ENCODE measurements at regions not wholly inside any gene's neighbourhood (a gene's known extent, or its start where the extent isn't known, plus 50 kb on each side); places are given as distances from the start of the nearest gene placed in this dataset.

GRCh38 chr11:122453586-122453985 is 201.9 kb upstream of the UBASH3B start:
- H3K9me3 ChIP-seq, result peaks cover 15% of the 10 kb centered on the region
- no peak overlapping the region for H3K27ac ChIP-seq
- H3K4me3 ChIP-seq, result no peak overlapping the region
- H4K20me1 ChIP-seq, result no peaks in the 10 kb centered on the region
- TF ChIP-seq Cebpa-rat (IDR thresholded peaks at IDR 0.05), result no peak
- H3K4me1 ChIP-seq, result peaks cover 15% of the 10 kb centered on the region
- H3K27me3 ChIP-seq, result no peaks in the 10 kb centered on the region
- peak overlapping the region; percentile 60 for H3K4me2 ChIP-seq
- H3K36me3 ChIP-seq, result no peaks in the 10 kb centered on the region
- H3K9ac ChIP-seq, result no peak overlapping the region

DNA sequence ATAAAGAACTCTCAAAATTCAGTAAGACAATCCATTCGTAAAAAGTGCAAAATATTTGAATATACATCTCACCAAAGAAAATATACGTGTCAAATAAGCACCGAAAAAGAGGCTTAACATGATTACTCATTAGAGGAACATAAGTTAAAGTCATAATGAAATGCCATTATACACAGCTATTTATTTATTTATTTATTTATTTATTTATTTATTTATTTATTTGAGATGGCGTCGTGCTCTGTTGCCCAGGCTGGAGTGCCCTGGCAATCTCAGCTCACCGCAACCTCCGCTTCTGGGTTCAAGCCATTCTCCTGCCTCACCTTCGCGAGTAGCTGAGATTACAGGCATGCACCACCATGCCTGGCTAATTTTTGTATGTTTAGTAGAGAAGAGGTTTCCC is 203.6 kb upstream of the UBASH3B start:
- H3K9me3 ChIP-seq, result 0 out of 2 replicates have a peak, but pooled peaks cover 4% of the 10 kb centered on the region
- H3K4me1 ChIP-seq, result peaks cover 15% of the 10 kb centered on the region
- no peak for TF ChIP-seq Cebpa-rat (IDR thresholded peaks at IDR 0.05)
- H4K20me1 ChIP-seq, result no peaks in the 10 kb centered on the region
- no peak overlapping the region for H3K9ac ChIP-seq
- H3K27ac ChIP-seq, result no peak overlapping the region
- H3K4me2 ChIP-seq, result no peak overlapping the region
- no peaks in the 10 kb centered on the region for H3K36me3 ChIP-seq
- no peaks in the 10 kb centered on the region for H3K27me3 ChIP-seq
- H3K4me3 ChIP-seq, result no peak overlapping the region

DNA sequence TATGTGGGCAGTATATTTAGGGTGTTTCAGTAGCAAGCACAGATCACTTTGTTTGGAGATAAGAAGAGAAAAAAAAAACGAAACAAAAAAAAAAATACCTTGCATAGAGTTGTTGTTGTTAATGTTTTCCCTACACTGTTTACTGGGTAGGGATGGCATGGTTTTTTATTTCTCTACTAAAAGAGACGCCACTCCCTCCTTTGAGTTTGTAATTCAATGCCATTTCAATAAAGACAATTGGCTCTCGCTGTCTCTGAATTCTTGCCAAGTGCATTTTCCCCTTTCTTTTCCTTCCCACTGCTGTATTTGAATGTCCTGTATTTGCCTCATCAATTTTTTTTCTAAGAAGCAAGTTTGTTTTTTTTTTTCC is 213.9 kb upstream of the UBASH3B start:
- H3K4me2 ChIP-seq, result no peak overlapping the region
- H3K9me3 ChIP-seq, result no peaks in the 10 kb centered on the region
- H3K27me3 ChIP-seq, result no peaks in the 10 kb centered on the region
- H4K20me1 ChIP-seq, result no peaks in the 10 kb centered on the region
- H3K36me3 ChIP-seq, result no peaks in the 10 kb centered on the region
- no peaks in the 10 kb centered on the region for H3K4me1 ChIP-seq
- H3K27ac ChIP-seq, result no peak overlapping the region
- TF ChIP-seq Cebpa-rat (IDR thresholded peaks at IDR 0.05), result no peak
- no peak overlapping the region for H3K9ac ChIP-seq
- H3K4me3 ChIP-seq, result no peak overlapping the region

DNA sequence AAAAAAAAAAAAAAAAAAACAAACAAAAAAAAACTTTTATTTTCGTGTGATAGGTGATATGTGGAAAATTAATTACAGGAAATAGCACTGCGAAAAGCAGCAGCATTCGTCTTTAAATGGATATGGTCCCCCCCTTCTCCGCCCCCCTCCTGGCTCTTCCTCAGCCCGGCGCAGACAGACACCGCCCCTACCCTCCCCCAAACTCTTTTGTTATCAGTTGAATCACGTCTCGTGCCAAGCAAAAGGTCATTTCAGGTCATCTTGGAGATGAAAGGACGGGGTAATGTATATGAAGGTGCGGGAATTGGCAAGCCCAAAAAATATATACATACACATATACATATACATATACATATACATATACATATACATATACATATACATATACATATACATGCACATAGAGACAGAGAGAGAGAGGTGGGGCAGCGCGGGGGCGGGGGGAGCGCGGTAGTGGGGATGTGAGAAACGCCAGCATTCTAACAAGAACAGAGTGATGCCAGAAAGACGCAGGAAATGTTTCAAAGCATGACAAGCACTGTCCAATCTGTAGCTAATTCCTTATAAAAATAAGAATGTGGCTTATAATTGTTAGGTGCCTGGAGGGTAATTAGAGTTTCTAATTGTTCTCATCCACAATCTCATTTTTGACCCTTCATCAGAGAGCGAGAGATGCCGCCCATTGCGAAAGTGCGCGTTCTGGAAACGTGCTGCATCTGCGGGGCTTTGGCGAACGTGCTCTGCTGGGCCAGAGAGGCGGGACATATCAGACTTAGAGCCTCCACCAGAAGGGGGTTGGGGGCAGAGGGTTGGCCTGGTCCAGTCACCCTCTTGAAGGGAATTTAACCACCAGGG is 214.5 kb upstream of the UBASH3B start:
- Histone ChIP-seq H3K36me3 (no peaks in the 10 kb centered on the region), H3K9me3 (no peaks in the 10 kb centered on the region), H3K4me2 (no peak overlapping the region), H3K27ac (no peak overlapping the region), H3K4me3 (no peak overlapping the region), H3K4me1 (no peaks in the 10 kb centered on the region), H4K20me1 (no peaks in the 10 kb centered on the region), H3K27me3 (no peaks in the 10 kb centered on the region), H3K9ac (no peak overlapping the region)
- TF ChIP-seq Cebpa-rat (IDR thresholded peaks at IDR 0.05), result no peak

GRCh38 chr11:122439866-122440810 is 215.4 kb upstream of the UBASH3B start:
- TF ChIP-seq Cebpa-rat (IDR thresholded peaks at IDR 0.05), result no peak
- Histone ChIP-seq H3K27ac (no peak overlapping the region), H3K9me3 (no peaks in the 10 kb centered on the region), H3K27me3 (no peaks in the 10 kb centered on the region), H4K20me1 (no peaks in the 10 kb centered on the region), H3K4me1 (no peaks in the 10 kb centered on the region), H3K36me3 (no peaks in the 10 kb centered on the region), H3K4me3 (no peak overlapping the region), H3K4me2 (no peak overlapping the region), H3K9ac (no peak overlapping the region)

- H4K20me1 ChIP-seq, result no peaks in the 10 kb centered on the region
Measured at GRCh38 chr11:122436188-122436555, 219.3 kb upstream of the UBASH3B start.

DNA sequence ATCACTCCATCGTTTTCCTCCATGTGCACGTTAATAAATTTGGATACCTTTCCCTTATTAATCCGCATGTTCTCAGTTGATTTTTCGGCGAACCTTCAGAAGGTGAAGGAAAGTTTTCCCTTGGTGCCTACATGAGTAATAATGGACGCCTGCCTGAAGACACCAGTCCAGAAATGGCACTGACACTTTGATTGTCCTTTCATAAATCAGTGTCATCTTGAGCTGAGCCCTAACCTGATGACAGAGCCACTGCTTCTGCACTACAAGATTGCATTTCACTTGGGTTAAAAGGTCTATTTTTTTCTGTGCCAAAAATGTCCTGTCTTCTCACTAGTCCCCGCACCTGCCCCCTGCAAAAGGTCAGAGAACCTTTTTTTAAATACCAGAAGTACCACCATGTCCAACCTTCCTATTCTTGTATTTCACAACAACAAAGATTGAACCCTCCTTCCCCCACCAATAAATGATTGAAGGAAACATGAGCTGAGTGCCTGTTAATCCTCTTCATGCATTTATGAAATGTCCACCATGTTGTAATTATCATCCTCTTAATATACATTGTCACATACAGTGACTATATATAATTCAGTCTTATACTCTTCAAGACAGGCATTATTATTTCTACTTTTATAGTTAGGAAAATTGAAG is 219.9 kb upstream of the UBASH3B start:
- Histone ChIP-seq H3K36me3 (no peaks in the 10 kb centered on the region), H3K4me3 (no peak overlapping the region), H3K9ac (no peak overlapping the region), H3K9me3 (no peaks in the 10 kb centered on the region; the same call in 1 of the 2 replicates), H3K27ac (no peak overlapping the region), H4K20me1 (no peaks in the 10 kb centered on the region), H3K4me1 (no peaks in the 10 kb centered on the region), H3K4me2 (no peak overlapping the region), H3K27me3 (no peaks in the 10 kb centered on the region)
- no peak for TF ChIP-seq Cebpa-rat (IDR thresholded peaks at IDR 0.05)

More at GRCh38 chr11:122436188-122436555, 219.3 kb upstream of the UBASH3B start:
- Histone ChIP-seq H3K4me3 (no peak overlapping the region), H3K27me3 (no peaks in the 10 kb centered on the region), H3K27ac (no peak overlapping the region), H3K36me3 (no peaks in the 10 kb centered on the region), H3K9me3 (no peaks in the 10 kb centered on the region), H3K4me2 (no peak overlapping the region), H3K9ac (no peak overlapping the region), H3K4me1 (no peaks in the 10 kb centered on the region)
- no peak for TF ChIP-seq Cebpa-rat (IDR thresholded peaks at IDR 0.05)

GRCh38 chr11:122434786-122435185 is 220.7 kb upstream of the UBASH3B start:
- Histone ChIP-seq H3K4me2 (no peak overlapping the region), H4K20me1 (no peaks in the 10 kb centered on the region), H3K27ac (no peak overlapping the region), H3K4me3 (no peak overlapping the region), H3K27me3 (no peaks in the 10 kb centered on the region), H3K9ac (no peak overlapping the region), H3K4me1 (no peaks in the 10 kb centered on the region), H3K36me3 (no peaks in the 10 kb centered on the region), H3K9me3 (no peaks in the 10 kb centered on the region; the same call in 1 of the 2 replicates)
- TF ChIP-seq Cebpa-rat (IDR thresholded peaks at IDR 0.05), result no peak

- Histone ChIP-seq H3K9me3 (no peaks in the 10 kb centered on the region; the same call in 1 of the 2 replicates), H3K27me3 (no peaks in the 10 kb centered on the region), H3K4me3 (no peak overlapping the region), H4K20me1 (no peaks in the 10 kb centered on the region), H3K36me3 (no peaks in the 10 kb centered on the region), H3K4me2 (no peak overlapping the region), H3K4me1 (no peaks in the 10 kb centered on the region), H3K9ac (no peak overlapping the region), H3K27ac (no peak overlapping the region)
- no peak for TF ChIP-seq Cebpa-rat (IDR thresholded peaks at IDR 0.05)
Measured at GRCh38 chr11:122430490-122430889, 225.0 kb upstream of the UBASH3B start.
